UCSD-AML1 (cell line): ENCODE measurements at regions not wholly inside any gene's neighbourhood (a gene's known extent, or its start where the extent isn't known, plus 50 kb on each side); places are given as distances from the start of the nearest gene placed in this dataset.
"Not testable (repeated sequence)": the region's sequence is repeated elsewhere in the genome, so short reads cannot be mapped to it uniquely, and the experiment has no call there.

Experiments
- DNase-seq: peaks from one replicate; lab custom pipeline; 2025; ENCODE audit not compliant: unreplicated experiment; lab: John Stamatoyannopoulos, UW

- no peak for DNase-seq
Measured at GRCh38 chr4:33068539-33068938, 2348.4 kb downstream of the PCDH7 start.

DNA sequence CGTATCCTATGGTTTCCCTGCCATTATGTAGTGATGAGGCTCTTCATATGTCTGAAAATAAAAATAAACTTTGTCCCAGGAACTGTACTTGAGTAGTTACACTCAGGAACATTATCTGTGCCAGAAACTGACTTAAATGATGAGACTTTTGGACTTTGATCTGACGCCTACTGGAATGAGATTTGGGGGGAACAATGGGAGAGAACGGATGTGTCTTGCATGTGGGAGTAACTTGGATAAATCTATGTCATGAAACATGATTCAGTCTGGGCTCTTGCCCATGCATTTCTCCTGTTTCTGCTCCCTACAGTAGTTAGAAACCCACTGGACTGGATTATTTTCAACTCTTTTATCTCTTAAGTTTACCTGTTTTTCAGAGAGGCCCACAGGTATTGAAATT, 2351.4 kb downstream of the PCDH7 start:
- DNase-seq, result no peak

DNA sequence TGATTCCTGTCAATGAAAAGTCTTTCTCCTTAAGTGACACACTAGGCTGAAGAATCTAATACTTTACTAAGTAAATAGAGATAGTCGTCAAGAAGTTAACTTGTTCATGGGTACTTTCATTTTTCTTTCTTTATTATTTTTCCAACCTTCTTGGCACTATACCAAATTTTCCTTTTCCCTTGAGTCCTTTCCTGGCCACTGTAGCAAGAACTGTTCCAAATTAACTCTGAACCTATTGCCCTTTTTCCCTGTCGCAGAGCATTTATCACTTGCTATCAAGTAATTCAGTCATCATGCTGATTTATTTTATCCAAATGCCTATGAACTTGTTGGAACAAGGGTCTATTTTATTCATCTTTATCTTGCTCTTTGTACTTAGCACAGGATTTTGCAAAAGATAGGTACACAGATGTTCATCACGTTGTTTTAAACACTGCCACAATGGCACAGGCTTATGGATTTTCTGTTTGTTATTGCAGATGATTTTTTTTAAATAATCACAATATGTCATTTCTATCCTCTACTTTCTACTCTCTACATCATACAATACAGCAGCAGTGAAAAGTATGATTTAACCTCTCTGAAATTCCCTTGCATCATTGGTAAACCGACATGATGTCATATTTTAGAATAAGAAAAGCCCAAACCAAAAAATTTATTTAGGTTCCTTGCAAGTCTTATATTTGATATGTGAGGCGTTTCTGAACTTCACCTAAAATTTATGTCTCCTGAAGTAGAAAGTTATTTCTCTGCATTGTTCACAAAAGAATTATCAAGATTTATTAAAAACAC, 2352.3 kb downstream of the PCDH7 start:
- no peak for DNase-seq

- no peak for DNase-seq
Measured at GRCh38 chr4:33073811-33074210, 2353.6 kb downstream of the PCDH7 start.

- DNase-seq, result no peak
Measured at GRCh38 chr4:33078145-33078544, 2358.0 kb downstream of the PCDH7 start.

DNA sequence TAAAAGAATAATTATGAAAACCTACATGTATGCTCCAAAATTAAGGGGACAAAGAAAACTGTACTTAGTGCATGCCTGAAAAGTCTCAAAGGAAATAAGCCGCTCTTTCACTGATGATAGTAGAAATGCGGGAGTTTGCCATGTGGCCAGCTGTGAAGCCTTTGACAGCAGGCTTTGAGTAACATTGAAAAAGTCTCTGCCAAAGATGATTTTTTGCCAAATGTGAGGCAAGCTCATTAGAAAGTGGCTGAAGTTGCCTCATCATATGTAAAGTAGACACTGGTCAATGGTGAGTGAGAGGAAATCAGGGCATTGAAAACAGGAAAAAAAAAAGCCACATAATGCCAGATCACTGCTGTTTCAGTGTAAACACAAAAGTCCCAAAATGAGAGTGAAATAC, 2360.1 kb downstream of the PCDH7 start:
- no peak for DNase-seq

DNA sequence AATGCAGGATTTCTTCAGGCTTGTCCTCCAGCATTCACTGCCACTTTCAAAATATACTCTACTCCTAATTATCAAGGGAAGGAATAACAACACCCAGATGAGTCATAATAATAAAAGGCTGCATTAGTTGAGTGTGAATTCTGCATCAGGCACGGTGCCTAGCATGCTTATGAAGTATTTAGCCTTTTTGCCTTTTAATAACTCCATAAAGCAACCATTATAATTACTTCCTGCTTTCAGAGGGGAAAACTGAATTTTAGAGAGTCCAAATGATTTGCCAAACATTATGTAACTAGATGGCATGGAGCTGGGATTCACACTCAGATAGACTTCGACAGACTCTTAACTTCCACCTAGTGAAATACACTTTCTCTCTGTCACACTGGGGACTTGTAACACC, 2365.5 kb downstream of the PCDH7 start:
- DNase-seq, result no peak

DNA sequence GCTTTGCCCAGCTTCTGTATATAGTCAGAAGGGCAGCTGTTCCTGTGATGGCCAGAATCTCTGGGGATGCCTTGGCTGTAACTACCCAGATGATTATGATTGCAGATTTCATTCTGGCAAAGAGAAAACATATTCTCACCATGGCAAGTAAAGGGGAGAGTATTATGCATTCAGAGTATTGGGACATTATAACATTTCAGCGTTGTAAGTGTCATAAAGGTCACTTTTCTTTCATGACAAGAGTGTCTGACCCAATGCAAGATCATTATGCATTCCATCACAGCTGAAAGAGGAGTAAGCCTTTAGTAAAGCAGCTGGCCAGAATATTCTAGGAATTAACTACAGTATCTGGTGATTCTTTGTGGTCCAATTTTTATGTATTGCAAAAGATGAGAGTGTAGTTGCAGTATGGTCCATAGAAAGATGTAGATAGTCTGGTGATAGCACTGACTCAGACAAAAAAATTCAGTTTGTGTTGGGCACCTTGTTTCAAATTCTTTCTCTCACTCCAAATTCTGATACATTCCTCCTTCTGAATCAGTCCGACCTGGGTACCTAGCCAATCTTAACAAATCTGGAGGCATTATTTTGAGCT, 2366.3 kb downstream of the PCDH7 start:
- no peak for DNase-seq

- no peak for DNase-seq
Measured at GRCh38 chr4:33088713-33089112, 2368.5 kb downstream of the PCDH7 start.

DNA sequence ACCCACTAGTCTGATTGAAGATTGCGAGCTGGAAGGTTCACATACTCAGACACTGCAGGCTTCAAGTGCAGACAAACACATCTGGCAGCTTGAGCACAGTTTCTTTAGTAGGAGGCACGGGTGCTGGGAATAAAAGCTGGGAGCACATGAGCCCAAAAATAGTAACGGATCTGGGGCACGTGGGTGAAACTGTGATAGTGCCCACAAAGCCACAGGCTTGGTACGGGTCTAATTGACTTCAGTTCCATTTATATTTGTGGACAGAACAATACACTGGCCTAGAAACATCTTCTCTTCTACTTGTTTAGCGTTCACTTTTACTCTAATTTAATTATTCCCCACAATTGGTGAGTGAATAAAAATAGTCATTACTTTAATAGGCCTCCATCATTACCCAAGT, 2370.7 kb downstream of the PCDH7 start:
- no peak for DNase-seq

- no peak for DNase-seq
Measured at GRCh38 chr4:33091961-33092360, 2371.8 kb downstream of the PCDH7 start.

- DNase-seq, result no peak
Measured at GRCh38 chr4:33104273-33104672, 2384.1 kb downstream of the PCDH7 start.

- DNase-seq, result no peak
Measured at GRCh38 chr4:33107814-33108213, 2387.6 kb downstream of the PCDH7 start.

DNA sequence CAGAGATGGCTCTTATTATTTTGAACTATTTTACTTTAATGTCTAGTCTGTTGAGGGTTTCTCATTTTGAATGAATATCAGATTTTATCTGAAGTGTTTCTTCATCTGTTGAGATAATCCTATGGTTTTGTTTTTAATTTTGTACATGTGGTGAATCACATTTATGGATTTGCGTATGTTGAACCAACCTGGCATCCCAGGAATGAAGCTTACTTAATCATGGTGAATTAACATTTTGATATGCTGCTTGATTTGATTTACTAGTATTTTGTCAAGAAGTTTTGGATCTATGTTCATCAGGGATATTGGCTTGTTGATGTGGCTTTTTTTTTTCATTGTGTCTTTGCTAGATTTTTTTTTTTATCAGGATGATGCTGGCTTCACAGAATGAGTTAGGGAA, 2390.9 kb downstream of the PCDH7 start:
- no peak for DNase-seq

DNA sequence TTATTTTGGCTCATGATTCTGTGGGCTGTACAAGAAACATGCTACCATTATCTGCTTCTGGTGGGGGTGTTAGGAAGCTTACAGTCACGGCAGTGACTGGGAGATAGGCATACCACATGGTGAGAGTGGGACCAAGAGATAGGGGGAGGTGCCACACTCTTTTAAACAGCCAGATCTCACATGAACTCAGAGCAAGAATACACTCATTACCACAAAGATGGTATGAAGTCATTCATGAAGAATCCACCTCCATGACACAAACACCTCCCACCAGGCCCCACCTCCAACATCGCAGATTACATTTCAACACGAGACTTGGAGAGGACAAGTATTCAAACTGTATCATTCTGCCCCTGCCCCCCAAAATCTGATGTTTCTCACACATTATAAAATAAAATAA, 2396.7 kb downstream of the PCDH7 start:
- DNase-seq, result no peak

- DNase-seq, result no peak
Measured at GRCh38 chr4:33126002-33126401, 2405.8 kb downstream of the PCDH7 start.

DNA sequence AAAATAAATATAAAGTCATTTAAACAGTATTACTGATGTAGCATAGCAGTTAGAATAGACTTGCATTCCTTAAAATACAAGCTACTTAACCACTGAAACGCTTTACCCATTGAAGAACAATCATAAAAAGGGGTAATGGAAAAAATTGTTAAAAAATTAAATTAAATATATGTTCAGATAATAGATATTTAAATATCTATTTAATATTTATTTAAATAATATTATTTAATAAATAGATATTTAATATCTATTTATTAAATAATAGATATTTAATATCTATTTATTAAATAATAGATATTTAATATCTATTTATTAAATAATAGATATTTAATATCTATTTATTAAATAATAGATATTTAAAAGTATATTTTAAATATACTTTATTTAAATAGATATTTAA, 2410.5 kb downstream of the PCDH7 start:
- not testable (repeated sequence) for DNase-seq

- DNase-seq, result no peak
Measured at GRCh38 chr4:33133723-33134122, 2413.6 kb downstream of the PCDH7 start.

- DNase-seq, result no peak
Measured at GRCh38 chr4:33134366-33134765, 2414.2 kb downstream of the PCDH7 start.

- no peak for DNase-seq
Measured at GRCh38 chr4:33149658-33150524, 2429.7 kb downstream of the PCDH7 start.

DNA sequence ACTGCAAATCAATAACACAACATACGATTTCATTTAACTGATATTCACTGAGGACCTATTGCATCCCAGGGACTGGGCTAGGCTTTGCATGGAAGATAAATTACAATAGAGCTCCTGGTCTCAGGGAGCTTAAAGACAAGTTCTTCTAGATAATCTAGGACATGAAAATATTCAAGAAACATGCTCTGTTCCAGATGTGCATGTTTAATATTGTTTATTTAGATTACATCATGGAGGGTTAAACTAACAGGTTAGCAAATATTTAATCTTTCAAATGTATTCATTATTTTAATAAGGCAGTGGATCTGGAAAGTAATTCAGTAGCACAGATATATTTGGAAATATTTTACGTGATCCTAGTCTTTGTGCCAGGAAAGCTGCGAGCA, 2430.3 kb downstream of the PCDH7 start:
- DNase-seq, result no peak

- peak; percentile 0 for DNase-seq
Measured at GRCh38 chr4:33160126-33160525, 2440.0 kb downstream of the PCDH7 start.
